AG10803 (cell line): ENCODE measurements at regions not wholly inside any gene's neighbourhood (a gene's known extent, or its start where the extent isn't known, plus 50 kb on each side); places are given as distances from the start of the nearest gene placed in this dataset.

Source experiments
- DNase-seq: peaks from one replicate; pipeline ENCODE4 v3.0.0; 2010; ENCODE audit warnings: low read depth
- H3K4me3 ChIP-seq: 2 replicates; pipeline ENCODE4 v1.5.1; 2011; ENCODE audit warnings: mild to moderate bottlenecking, low read length, control low read depth
- CTCF ChIP-seq: conservative IDR thresholded peaks from 2 replicates; pipeline ENCODE4 v1.5.1; 2011; ENCODE audit warnings: mild to moderate bottlenecking, low read length, control low read depth, inconsistent platforms

DNA sequence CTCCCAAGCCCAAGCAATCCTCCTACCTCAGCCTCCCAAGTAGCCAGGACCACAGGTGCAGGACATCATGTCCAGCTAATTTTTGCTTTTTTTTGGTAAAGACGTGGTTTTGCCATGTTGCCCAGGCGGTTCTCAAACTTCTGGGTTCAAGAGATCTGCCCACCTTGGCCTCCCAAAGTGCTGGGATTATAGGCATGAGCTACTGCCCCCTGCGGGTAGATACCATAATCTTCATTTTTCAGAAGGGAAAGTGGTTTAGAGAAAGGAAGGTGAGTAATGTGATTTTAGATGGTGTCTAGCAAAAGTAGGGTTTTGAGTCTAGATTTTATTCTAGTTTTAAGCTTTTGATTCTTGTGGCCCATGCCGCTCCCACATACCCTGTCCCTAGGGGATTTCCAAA is 205.3 kb upstream of the CLNK start:
- H3K4me3 ChIP-seq, result no peak overlapping the region
- no peak for TF ChIP-seq CTCF
- no peak for DNase-seq

- H3K4me3 ChIP-seq, result no peak overlapping the region
- TF ChIP-seq CTCF, result no peak
- DNase-seq, result no peak
Measured at GRCh38 chr4:10879411-10880110, 195.0 kb upstream of the CLNK start.

GRCh38 chr4:10878861-10879260 is 194.3 kb upstream of the CLNK start:
- DNase-seq, result no peak
- no peak for TF ChIP-seq CTCF
- no peak overlapping the region for H3K4me3 ChIP-seq

DNA sequence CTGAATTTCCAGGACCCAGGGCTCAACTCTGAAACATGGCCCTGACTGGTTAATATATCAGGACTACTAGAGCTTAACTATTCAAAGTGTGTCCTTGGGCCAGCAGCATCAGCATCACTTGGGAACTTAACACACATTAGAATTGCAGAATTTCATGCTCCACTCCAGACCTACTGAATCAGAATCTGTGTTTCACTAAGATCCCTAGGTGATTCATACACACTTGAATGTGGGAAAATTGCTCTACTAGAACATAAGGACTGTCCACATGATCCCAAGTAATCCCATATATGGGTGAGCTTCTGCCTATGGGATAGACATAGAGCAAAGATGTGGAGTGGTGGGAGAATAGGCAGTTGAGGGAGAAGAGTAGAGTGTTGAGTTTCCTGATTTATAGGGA is 192.5 kb upstream of the CLNK start:
- no peak for TF ChIP-seq CTCF
- H3K4me3 ChIP-seq, result no peak overlapping the region
- DNase-seq, result no peak

GRCh38 chr4:10875144-10875799 is 190.7 kb upstream of the CLNK start:
- H3K4me3 ChIP-seq, result no peak overlapping the region
- TF ChIP-seq CTCF, result no peak
- no peak for DNase-seq

DNA sequence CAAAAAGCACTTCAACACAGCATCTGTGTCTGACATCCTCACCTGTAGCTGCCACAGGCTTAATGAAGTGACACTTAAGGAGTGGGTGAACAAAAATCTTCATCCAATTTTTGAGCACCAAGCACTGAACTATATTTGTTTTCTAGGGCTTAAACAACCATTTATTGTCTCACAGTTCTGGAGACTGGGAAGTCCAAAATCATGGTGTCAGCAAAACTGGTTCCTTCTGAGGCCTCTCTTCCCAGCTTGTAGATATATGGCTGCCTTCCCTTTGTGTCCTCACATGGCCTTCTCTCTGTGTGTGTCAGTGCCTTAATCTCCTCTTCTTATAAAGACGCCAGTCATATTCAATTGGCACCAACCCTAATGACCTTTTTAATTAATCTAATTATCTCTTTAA is 189.2 kb upstream of the CLNK start:
- H3K4me3 ChIP-seq, result no peak overlapping the region
- DNase-seq, result no peak
- no peak for TF ChIP-seq CTCF
